ENCODE measurements at regions not wholly inside any gene's neighbourhood (a gene's known extent, or its start where the extent isn't known, plus 50 kb on each side); places are given as distances from the start of the nearest gene placed in this dataset.

GRCh38 chr2:118670838-118671237 is 176.6 kb downstream of the EN1 start:
- TF ChIP-seq CTCF (conservative IDR thresholded peaks at IDR 0.05; ENCODE audit: low read depth, low read length) (no peak), EZH2 (IDR thresholded peaks at IDR 0.05; ENCODE audit: borderline replicate concordance, low read depth, low read length, poor library complexity, severe bottlenecking) (no peak)

Data from A673 (cell line).